HUES6 (cell line): ENCODE measurements at regions not wholly inside any gene's neighbourhood (a gene's known extent, or its start where the extent isn't known, plus 50 kb on each side); places are given as distances from the start of the nearest gene placed in this dataset.

ENCODE experiments used
- H3K27ac ChIP-seq: 2 replicates; pipeline ENCODE4 v1.7.0; 2013; ENCODE audit warnings: low read depth, mild to moderate bottlenecking, low read length, inconsistent platforms
- H3K27me3 ChIP-seq: 2 replicates; pipeline ENCODE4 v1.6.1; 2013; ENCODE audit warnings: low read length; ENCODE audit not compliant: control insufficient read depth, insufficient read depth
- H3K36me3 ChIP-seq: 2 replicates; pipeline ENCODE4 v1.6.1; 2013; ENCODE audit warnings: low read length; ENCODE audit not compliant: control insufficient read depth, insufficient read depth
- H3K4me1 ChIP-seq: 2 replicates; pipeline ENCODE4 v1.6.1; 2013; ENCODE audit warnings: low read length; ENCODE audit not compliant: control insufficient read depth, insufficient read depth
- H3K4me3 ChIP-seq: 2 replicates; pipeline ENCODE4 v1.5.1; 2013; ENCODE audit warnings: low read depth, low read length
- H3K9ac ChIP-seq: one replicate; pipeline ENCODE4 v1.6.1; 2013; ENCODE audit warnings: mild to moderate bottlenecking, low read length
- H3K9me3 ChIP-seq: 2 replicates; pipeline ENCODE4 v1.6.1; 2013; ENCODE audit warnings: low read depth, low read length; ENCODE audit not compliant: control insufficient read depth, insufficient read depth

GRCh38 chr4:29046781-29047180 is 1673.4 kb upstream of the PCDH7 start:
- H3K9me3 ChIP-seq, result no peaks in the 10 kb centered on the region
- H3K36me3 ChIP-seq, result no peaks in the 10 kb centered on the region
- H3K27ac ChIP-seq, result no peak overlapping the region
- no peaks in the 10 kb centered on the region for H3K27me3 ChIP-seq
- H3K4me3 ChIP-seq, result no peak overlapping the region
- no peak overlapping the region for H3K9ac ChIP-seq
- peaks cover 5% of the 10 kb centered on the region; the same call in 1 of the 2 replicates for H3K4me1 ChIP-seq

GRCh38 chr4:29047341-29048041 is 1672.7 kb upstream of the PCDH7 start:
- Histone ChIP-seq H3K9me3 (no peaks in the 10 kb centered on the region), H3K27me3 (no peaks in the 10 kb centered on the region), H3K9ac (no peak overlapping the region), H3K36me3 (no peaks in the 10 kb centered on the region), H3K27ac (no peak overlapping the region), H3K4me3 (no peak overlapping the region), H3K4me1 (peaks cover 5% of the 10 kb centered on the region; the same call in 1 of the 2 replicates)

DNA sequence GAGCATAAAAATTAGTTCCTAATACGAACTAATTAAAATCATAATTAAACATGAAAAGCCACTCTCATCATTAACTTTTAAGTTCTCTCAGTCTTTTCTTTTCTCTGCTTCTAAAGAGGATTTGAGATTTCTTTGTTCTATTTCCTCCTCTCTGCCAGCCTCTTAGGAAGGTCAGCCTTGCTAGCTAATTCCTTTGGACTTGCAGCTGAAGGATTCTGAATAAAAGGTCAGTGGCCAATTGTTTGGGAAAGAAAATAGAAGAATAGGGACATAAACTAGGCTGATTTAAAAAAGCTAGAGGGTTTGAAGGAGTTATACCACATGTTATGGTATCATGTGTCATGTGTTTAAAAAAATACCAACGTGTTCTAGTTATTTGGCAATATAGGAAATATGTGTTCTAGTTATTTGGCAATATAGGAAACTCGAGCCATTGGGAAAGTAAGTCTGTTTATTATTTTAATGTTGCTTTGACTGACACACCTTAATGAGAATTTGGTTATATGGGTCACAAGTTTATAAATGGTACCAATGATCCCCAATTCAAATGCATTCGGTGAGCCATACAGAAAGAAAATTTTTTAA is 1668.7 kb upstream of the PCDH7 start:
- no peak overlapping the region for H3K27ac ChIP-seq
- H3K4me1 ChIP-seq, result peaks cover 5% of the 10 kb centered on the region; the same call in 1 of the 2 replicates
- H3K4me3 ChIP-seq, result no peak overlapping the region
- no peaks in the 10 kb centered on the region for H3K36me3 ChIP-seq
- H3K9ac ChIP-seq, result no peak overlapping the region
- H3K27me3 ChIP-seq, result no peaks in the 10 kb centered on the region
- no peaks in the 10 kb centered on the region for H3K9me3 ChIP-seq

GRCh38 chr4:29052266-29052665 is 1667.9 kb upstream of the PCDH7 start:
- Histone ChIP-seq H3K27ac (no peak overlapping the region), H3K27me3 (no peaks in the 10 kb centered on the region), H3K4me3 (no peak overlapping the region), H3K9me3 (no peaks in the 10 kb centered on the region), H3K4me1 (peaks cover 5% of the 10 kb centered on the region; the same call in 1 of the 2 replicates), H3K36me3 (no peaks in the 10 kb centered on the region), H3K9ac (no peak overlapping the region)

DNA sequence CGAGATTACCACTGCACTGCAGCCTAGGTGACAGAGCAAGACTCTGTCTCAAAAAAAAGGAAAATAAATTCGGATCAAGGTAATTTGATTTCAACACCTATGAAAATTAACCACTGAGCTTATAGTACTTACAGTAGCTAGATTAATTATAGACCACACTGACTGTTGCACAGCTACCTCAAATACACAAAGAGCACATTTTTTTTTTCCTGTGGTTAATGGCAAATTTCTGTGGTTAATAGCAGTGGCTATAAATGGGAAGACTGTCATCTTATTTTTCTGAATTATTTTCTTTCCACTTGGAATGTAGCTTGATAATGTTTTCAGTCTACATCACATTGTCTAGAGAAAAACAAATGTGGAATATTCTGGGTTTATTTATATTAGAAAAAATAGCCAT is 1661.6 kb upstream of the PCDH7 start:
- Histone ChIP-seq H3K9me3 (no peaks in the 10 kb centered on the region), H3K4me3 (no peak overlapping the region), H3K27ac (no peak overlapping the region), H3K27me3 (no peaks in the 10 kb centered on the region), H3K36me3 (no peaks in the 10 kb centered on the region), H3K9ac (no peak overlapping the region), H3K4me1 (no peaks in the 10 kb centered on the region)

DNA sequence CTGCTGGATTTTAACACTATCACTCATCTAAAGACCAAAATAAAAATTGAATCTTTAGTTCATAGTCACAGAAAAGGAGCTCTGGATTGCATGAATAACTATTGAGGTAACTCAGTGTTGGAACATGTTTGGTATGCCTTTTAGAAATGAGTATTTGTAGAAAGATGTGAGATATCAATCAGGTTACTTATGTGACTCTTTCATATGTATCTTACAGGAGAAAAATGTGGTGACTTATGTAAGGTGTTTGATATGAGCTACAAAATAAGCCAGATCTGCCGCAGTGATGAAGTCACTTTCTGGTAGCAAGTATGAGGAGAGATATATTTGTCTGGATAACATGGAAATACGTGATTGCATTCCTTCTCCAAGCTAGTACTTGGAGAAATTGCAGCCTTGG is 1653.3 kb upstream of the PCDH7 start:
- no peaks in the 10 kb centered on the region for H3K4me1 ChIP-seq
- no peak overlapping the region for H3K9ac ChIP-seq
- no peak overlapping the region for H3K4me3 ChIP-seq
- H3K27ac ChIP-seq, result no peak overlapping the region
- H3K9me3 ChIP-seq, result no peaks in the 10 kb centered on the region
- no peaks in the 10 kb centered on the region for H3K27me3 ChIP-seq
- H3K36me3 ChIP-seq, result no peaks in the 10 kb centered on the region

DNA sequence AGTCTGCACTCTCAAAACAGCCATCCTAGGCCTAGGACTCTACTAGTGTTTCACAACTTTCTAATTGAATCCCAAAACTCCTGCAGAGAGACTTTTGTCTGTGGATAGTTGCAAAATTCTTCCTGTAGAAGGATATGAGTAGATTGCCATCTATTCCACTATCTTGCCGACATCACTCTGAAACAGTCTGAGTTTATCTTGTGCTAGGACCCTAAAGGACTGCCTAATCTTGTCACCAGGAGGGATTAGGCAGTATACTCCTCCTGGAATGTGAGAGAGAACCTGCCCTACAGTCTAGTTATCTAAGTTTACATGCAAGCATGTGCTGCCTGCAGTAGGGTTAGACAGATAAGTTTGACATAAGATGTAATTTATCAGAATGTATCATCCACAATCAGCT is 1646.6 kb upstream of the PCDH7 start:
- H3K9ac ChIP-seq, result no peak overlapping the region
- no peaks in the 10 kb centered on the region for H3K4me1 ChIP-seq
- no peak overlapping the region for H3K4me3 ChIP-seq
- H3K27ac ChIP-seq, result no peak overlapping the region
- H3K36me3 ChIP-seq, result no peaks in the 10 kb centered on the region
- H3K27me3 ChIP-seq, result no peaks in the 10 kb centered on the region
- peaks cover 4% of the 10 kb centered on the region; the same call in 1 of the 2 replicates for H3K9me3 ChIP-seq

DNA sequence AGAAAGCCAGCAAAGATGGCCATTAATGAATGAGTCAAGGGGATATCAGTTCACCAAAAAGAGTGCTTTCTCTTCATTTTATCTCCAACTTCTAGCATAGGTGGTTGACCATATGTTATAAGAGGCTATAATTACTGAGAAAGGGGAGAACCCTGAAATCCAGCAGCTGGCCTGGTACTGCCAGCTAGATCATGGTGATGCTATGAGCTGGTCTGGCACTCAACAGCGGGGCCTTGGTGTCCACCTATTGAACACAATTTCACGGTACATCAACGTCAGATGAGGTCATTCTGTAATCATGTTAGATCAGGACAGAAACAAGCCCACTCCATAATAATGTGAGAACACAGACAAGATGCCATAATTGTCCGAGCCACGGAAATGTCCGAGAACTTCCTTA is 1644.8 kb upstream of the PCDH7 start:
- no peaks in the 10 kb centered on the region for H3K27me3 ChIP-seq
- H3K27ac ChIP-seq, result no peak overlapping the region

GRCh38 chr4:29079260-29079659 is 1640.9 kb upstream of the PCDH7 start:
- Histone ChIP-seq H3K36me3 (no peaks in the 10 kb centered on the region), H3K4me1 (no peaks in the 10 kb centered on the region), H3K27ac (no peak overlapping the region), H3K9me3 (no peaks in the 10 kb centered on the region), H3K4me3 (no peak overlapping the region), H3K27me3 (no peaks in the 10 kb centered on the region), H3K9ac (no peak overlapping the region)

More for the DNA sequence above, 1644.8 kb upstream of the PCDH7 start:
- no peaks in the 10 kb centered on the region for H3K36me3 ChIP-seq
- no peaks in the 10 kb centered on the region for H3K4me1 ChIP-seq
- peaks cover 4% of the 10 kb centered on the region; the same call in 1 of the 2 replicates for H3K9me3 ChIP-seq
- no peak overlapping the region for H3K4me3 ChIP-seq
- H3K9ac ChIP-seq, result no peak overlapping the region

DNA sequence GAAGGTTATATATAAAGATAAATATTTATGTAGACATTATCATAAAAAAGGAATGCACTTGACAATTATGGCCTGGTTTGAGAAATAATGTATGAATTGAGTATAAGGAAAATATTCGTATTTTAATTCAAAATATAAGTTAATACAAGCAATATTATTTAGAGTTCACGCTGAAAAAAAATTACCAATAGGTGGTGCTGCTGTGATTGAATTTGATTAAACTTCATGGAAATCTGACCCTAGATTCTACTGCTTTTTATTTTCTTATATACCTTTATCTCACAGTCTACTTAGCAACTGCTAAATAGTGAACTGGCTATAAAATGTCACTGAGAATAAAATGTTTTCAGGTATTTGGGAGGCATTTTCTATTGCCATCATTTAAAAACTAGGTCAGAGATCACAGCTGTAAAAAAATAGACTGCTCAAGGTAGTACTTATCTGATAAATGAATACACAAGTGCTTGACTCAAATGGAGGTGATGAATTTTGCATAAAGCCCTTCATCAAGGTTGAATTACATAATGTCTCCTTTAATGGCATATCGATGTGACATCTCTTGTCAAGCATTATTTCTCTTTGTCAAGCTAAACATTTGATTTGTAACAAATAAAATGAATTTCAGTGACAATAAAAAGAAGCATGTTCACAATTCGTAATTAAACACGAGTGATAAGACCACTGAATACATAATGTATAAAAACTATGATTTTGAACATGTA is 1638.8 kb upstream of the PCDH7 start:
- Histone ChIP-seq H3K9ac (no peak overlapping the region), H3K36me3 (no peaks in the 10 kb centered on the region), H3K27ac (no peak overlapping the region), H3K27me3 (no peaks in the 10 kb centered on the region), H3K4me3 (no peak overlapping the region), H3K4me1 (no peaks in the 10 kb centered on the region), H3K9me3 (no peaks in the 10 kb centered on the region)

DNA sequence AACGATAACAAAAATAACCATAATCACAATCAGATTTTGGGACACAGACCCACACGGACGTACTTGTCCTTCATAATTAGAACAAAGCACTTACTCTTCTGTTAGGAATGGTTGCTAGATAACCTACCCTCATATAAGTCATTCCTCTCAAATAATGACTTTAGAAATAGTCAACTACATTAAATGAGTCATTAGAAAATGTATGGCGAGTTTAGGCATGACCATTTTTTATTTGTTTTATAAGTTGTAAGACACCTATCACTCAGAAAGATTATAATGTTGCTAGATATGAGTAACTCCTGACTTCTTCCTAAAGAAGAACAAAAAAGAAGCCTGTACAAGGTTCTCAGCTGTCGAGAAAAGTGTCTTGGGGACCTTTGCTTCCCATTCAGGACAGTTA is 1637.5 kb upstream of the PCDH7 start:
- H3K36me3 ChIP-seq, result no peaks in the 10 kb centered on the region
- H3K4me1 ChIP-seq, result no peaks in the 10 kb centered on the region
- H3K27ac ChIP-seq, result no peak overlapping the region
- H3K27me3 ChIP-seq, result no peaks in the 10 kb centered on the region
- no peak overlapping the region for H3K9ac ChIP-seq
- H3K9me3 ChIP-seq, result no peaks in the 10 kb centered on the region
- no peak overlapping the region for H3K4me3 ChIP-seq
